GM12878 (cell line): ENCODE measurements at regions not wholly inside any gene's neighbourhood (a gene's known extent, or its start where the extent isn't known, plus 50 kb on each side); places are given as distances from the start of the nearest gene placed in this dataset.

Experiments
- ATAC-seq: fragments of 200-7000 bp; cut with Tn5 transposase; 3 replicates; pipeline ENCODE4 v1.9.1; 2020; ENCODE audit warnings: mild to moderate bottlenecking, moderate library complexity
- BruUV-seq: library from RNA; stranded (reverse); fragments of 400-500 nt; replicated peaks from 2 replicates; lab custom pipeline; 2021; lab: Mats Ljungman, UMichigan
- CTCF ChIA-PET: fragments of 300-600 bp; sonication (Branson Sonifier 250); formaldehyde crosslinking; extraction: SDS; loops from one replicate; lab custom pipeline; 2021; ENCODE audit warnings: inconsistent platforms; lab: Yijun Ruan, JAX
- POLR2A ChIA-PET: fragments of 350-600 bp; formaldehyde crosslinking; extraction: SDS; loops from one replicate; lab custom pipeline; 2021; ENCODE audit warnings: inconsistent platforms; lab: Charles Lee
- RAD21 ChIA-PET: fragments of 300-600 bp; sonication (Branson Sonifier 250); formaldehyde crosslinking; loops from one replicate; lab custom pipeline; 2023; ENCODE audit warnings: antibody characterized with exemption; ENCODE audit not compliant: unreplicated experiment; lab: Charles Lee
- SMC1A ChIA-PET: fragments of 300-600 bp; sonication (Branson Sonifier 250); formaldehyde crosslinking; loops from one replicate; lab custom pipeline; 2023; ENCODE audit not compliant: unreplicated experiment, uncharacterized antibody; lab: Charles Lee
- DNase-seq: peaks from one replicate; pipeline ENCODE4 v3.0.0-alpha.2; 2011; ENCODE audit warnings: low read depth, low spot score
- FAIRE-seq: peaks from 3 replicates; lab custom pipeline; 2011; peaks lifted over from hg19 to GRCh38; lab: Jason Lieb, UNC
- H2AFZ ChIP-seq: 2 replicates; pipeline ENCODE4 v1.6.0; 2011; ENCODE audit warnings: low read depth, low read length, control low read depth; ENCODE audit not compliant: control insufficient read depth
- H3K27ac ChIP-seq: 2 replicates; pipeline ENCODE4 v1.5.1; 2011; ENCODE audit warnings: control low read depth; ENCODE audit not compliant: control insufficient read depth, insufficient read depth
- H3K27me3 ChIP-seq, 2 experiments: replicated peaks in 1 of 2; 2 replicates each; pipeline versions ENCODE4 v1.6.0 to v1.6.1; 2011; ENCODE audit warnings: low read length in 1 of 2; ENCODE audit not compliant: control insufficient read depth in 2 of 2, insufficient read depth in 2 of 2
- H3K36me3 ChIP-seq, 2 experiments: 2 replicates each; pipeline ENCODE4 v1.5.1; 2011; ENCODE audit warnings: low read length in 1 of 2; ENCODE audit not compliant: control insufficient read depth in 2 of 2, insufficient read depth in 2 of 2
- H3K4me1 ChIP-seq: 2 replicates; pipeline ENCODE4 v1.6.1; 2011; ENCODE audit warnings: mild to moderate bottlenecking, low read length, moderate library complexity, mixed read lengths; ENCODE audit not compliant: control insufficient read depth, insufficient read depth
- H3K4me2 ChIP-seq: 2 replicates; pipeline ENCODE4 v1.6.0; 2011; ENCODE audit warnings: control low read depth; ENCODE audit not compliant: control insufficient read depth, insufficient read depth
- H3K4me3 ChIP-seq: fragments of 200-600 bp; sonication (generic); 2 replicates; pipeline ENCODE4 v1.5.1; 2016
- H3K79me2 ChIP-seq: 2 replicates; pipeline ENCODE4 v1.6.0; 2011; ENCODE audit warnings: low read length; ENCODE audit not compliant: control insufficient read depth, insufficient read depth
- H3K9ac ChIP-seq: 2 replicates; pipeline ENCODE4 v1.8.0; 2011; ENCODE audit warnings: low read length, control low read depth, mixed read lengths; ENCODE audit not compliant: control insufficient read depth, insufficient read depth
- H3K9me3 ChIP-seq: replicated peaks from 3 replicates; pipeline ENCODE4 v1.5.1; 2011; ENCODE audit warnings: mild to moderate bottlenecking, low read length; ENCODE audit not compliant: control insufficient read depth, insufficient read depth
- H4K20me1 ChIP-seq: 2 replicates; pipeline ENCODE4 v1.6.0; 2011; ENCODE audit not compliant: control insufficient read depth, insufficient read depth
- BHLHE40 ChIP-seq, 2 experiments: fragments of 450-650 bp in 1 of 2; IDR thresholded peaks; 2 replicates each; pipeline ENCODE4 v1.6.1; 2011 to 2017; ENCODE audit warnings: low read depth in 2 of 2, borderline replicate concordance in 1 of 2, improper control_type of control experiment in 1 of 2, low read length in 1 of 2, mild to moderate bottlenecking in 1 of 2
- CHD4 ChIP-seq: fragments of 200-600 bp; sonication (generic); IDR thresholded peaks from 2 replicates; pipeline ENCODE4 v1.6.1; 2016; ENCODE audit warnings: mild to moderate bottlenecking
- EED ChIP-seq: sonication (generic); IDR thresholded peaks from 2 replicates; pipeline ENCODE4 v1.6.1; 2016; ENCODE audit warnings: antibody characterized with exemption, low read depth
- HDGF ChIP-seq: fragments of 450-650 bp; IDR thresholded peaks from 2 replicates; pipeline ENCODE4 v1.6.1; 2016; ENCODE audit warnings: antibody characterized with exemption
- KAT2A ChIP-seq: conservative IDR thresholded peaks from 2 replicates; pipeline ENCODE4 v1.6.1; 2011; ENCODE audit warnings: low read depth, low read length; ENCODE audit not compliant: control insufficient read depth
- LARP7 ChIP-seq: fragments of 450-650 bp; IDR thresholded peaks from 2 replicates; pipeline ENCODE4 v1.6.1; 2017; ENCODE audit warnings: mild to moderate bottlenecking
- MAX ChIP-seq: IDR thresholded peaks from 2 replicates; pipeline ENCODE4 v1.6.1; 2012; ENCODE audit warnings: low read depth, low read length, improper control_type of control experiment
- MTA2 ChIP-seq: fragments of 450-650 bp; IDR thresholded peaks from 2 replicates; pipeline ENCODE4 v1.6.1; 2016; ENCODE audit warnings: low read depth, mild to moderate bottlenecking, moderate library complexity
- MYB ChIP-seq: fragments of 150-350 bp; IDR thresholded peaks from 2 replicates; pipeline ENCODE4 v1.6.1; 2014; ENCODE audit warnings: mild to moderate bottlenecking, low read depth, low read length, borderline replicate concordance
- NRF1 ChIP-seq: conservative IDR thresholded peaks from 2 replicates; pipeline ENCODE4 v1.6.1; 2011; ENCODE audit warnings: mild to moderate bottlenecking, low read depth, low read length, improper control_type of control experiment
- PML ChIP-seq: IDR thresholded peaks from 2 replicates; pipeline ENCODE4 v1.6.1; 2012; ENCODE audit warnings: low read length, inconsistent platforms
- POLR2AphosphoS2 ChIP-seq: IDR thresholded peaks from 2 replicates; pipeline ENCODE4 v1.6.1; 2011; ENCODE audit warnings: low read depth, mild to moderate bottlenecking, low read length, improper control_type of control experiment, moderate library complexity
- SUZ12 ChIP-seq: fragments of 200-600 bp; sonication (generic); IDR thresholded peaks from one replicate; pipeline ENCODE4 v1.6.1; 2018; ENCODE audit warnings: antibody characterized with exemption, mild to moderate bottlenecking; ENCODE audit not compliant: unreplicated experiment
- WRNIP1 ChIP-seq: IDR thresholded peaks from 2 replicates; pipeline ENCODE4 v1.6.1; 2011; ENCODE audit warnings: low read depth, low read length, improper control_type of control experiment, borderline replicate concordance
- WGBS: methylation state at CpG from one replicate; pipeline ENCODE4 v1.1.6; 2016; ENCODE audit warnings: low lambda C conversion rate; ENCODE audit not compliant: insufficient replicate concordance, insufficient coverage; ENCODE audit errors: missing lambda C conversion rate; 5-methylcytosine and 5-hydroxymethylcytosine counted together
- in situ Hi-C: fragments of 300-500 bp; cut with MboI; formaldehyde crosslinking; loops from 9 replicates; pipeline ENCODE4 v1.14.3; 2018; ENCODE audit warnings: mixed read lengths
- intact Hi-C: fragments of 100-400 bp; cut with micrococcal nuclease; formaldehyde crosslinking; loops from one replicate; pipeline ENCODE4 v1.14.2; 2022; ENCODE audit not compliant: unreplicated experiment
- TF ChIP-seq, protein P1 (sequence below): fragments of 450-650 bp; IDR thresholded peaks from 2 replicates; pipeline ENCODE4 v1.6.1; 2017; ENCODE audit warnings: borderline replicate concordance
- TF ChIP-seq, protein P2 (sequence below): IDR thresholded peaks from 2 replicates; pipeline ENCODE4 v1.6.1; 2011; ENCODE audit warnings: mild to moderate bottlenecking, low read depth, low read length, moderate library complexity; ENCODE audit not compliant: insufficient replicate concordance

GRCh38 chr6:164000276-164000675 is 585.8 kb downstream of the QKI start:
- H3K27me3 ChIP-seq = no peaks in the 10 kb centered on the region
- H3K36me3 ChIP-seq = no peaks in the 10 kb centered on the region
- H3K9ac ChIP-seq = no peak overlapping the region
- no peaks in the 10 kb centered on the region for H3K4me1 ChIP-seq
- H3K79me2 ChIP-seq = no peaks in the 10 kb centered on the region
- DNase-seq = no peak
- RAD21 ChIA-PET = no interaction called here
- no peak overlapping the region for H3K4me2 ChIP-seq
- H3K4me3 ChIP-seq = no peak overlapping the region
- WGBS = 56% methylated on average over 4 of the region's 4 CpGs
- no peaks in the 10 kb centered on the region for H4K20me1 ChIP-seq
- POLR2A ChIA-PET = no interaction called here
- intact Hi-C loops = no loop called here
- no peak overlapping the region for H3K27ac ChIP-seq
- TF ChIP-seq NRF1 = no peak
- TF ChIP-seq CHD4 = no peak
- TF ChIP-seq, protein P1, sequence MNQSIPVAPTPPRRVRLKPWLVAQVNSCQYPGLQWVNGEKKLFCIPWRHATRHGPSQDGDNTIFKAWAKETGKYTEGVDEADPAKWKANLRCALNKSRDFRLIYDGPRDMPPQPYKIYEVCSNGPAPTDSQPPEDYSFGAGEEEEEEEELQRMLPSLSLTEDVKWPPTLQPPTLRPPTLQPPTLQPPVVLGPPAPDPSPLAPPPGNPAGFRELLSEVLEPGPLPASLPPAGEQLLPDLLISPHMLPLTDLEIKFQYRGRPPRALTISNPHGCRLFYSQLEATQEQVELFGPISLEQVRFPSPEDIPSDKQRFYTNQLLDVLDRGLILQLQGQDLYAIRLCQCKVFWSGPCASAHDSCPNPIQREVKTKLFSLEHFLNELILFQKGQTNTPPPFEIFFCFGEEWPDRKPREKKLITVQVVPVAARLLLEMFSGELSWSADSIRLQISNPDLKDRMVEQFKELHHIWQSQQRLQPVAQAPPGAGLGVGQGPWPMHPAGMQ = no peak
- TF ChIP-seq MYB = no peak
- no peak for TF ChIP-seq POLR2AphosphoS2
- SMC1A ChIA-PET = no interaction called here
- H3K9me3 ChIP-seq = no peaks in the 10 kb centered on the region
- BruUV-seq = no TSS peak
- CTCF ChIA-PET = interaction anchor here (1.2 kb wide), 1 partner anchor 8 kb away, joined by 3 read pairs; no protein-coding TSS in a partner anchor
- in situ Hi-C loops = no loop called here
- no peak for FAIRE-seq
- ATAC-seq = no peak
- no peak overlapping the region for H2AFZ ChIP-seq

GRCh38 chr6:163999475-164000125 is 585.1 kb downstream of the QKI start:
- Histone ChIP-seq H2AFZ (no peak overlapping the region), H3K4me3 (no peak overlapping the region), H3K9ac (no peak overlapping the region), H3K79me2 (no peaks in the 10 kb centered on the region), H4K20me1 (no peaks in the 10 kb centered on the region), H3K4me1 (no peaks in the 10 kb centered on the region), H3K27ac (no peak overlapping the region), H3K4me2 (no peak overlapping the region), H3K9me3 (no peaks in the 10 kb centered on the region), H3K27me3 (no peaks in the 10 kb centered on the region), H3K36me3 (no peaks in the 10 kb centered on the region)
- BruUV-seq = no TSS peak
- DNase-seq (no peak), FAIRE-seq (no peak), ATAC-seq (no peak)
- WGBS = 34% methylated on average over 10 of the region's 10 CpGs
- ChIA-PET POLR2A (no interaction called here), CTCF (interaction anchor here (1.2 kb wide), 1 partner anchor 8 kb away, joined by 3 read pairs; no protein-coding TSS in a partner anchor), SMC1A (no interaction called here), RAD21 (no interaction called here)
- in situ Hi-C loops = no loop called here
- intact Hi-C loops = no loop called here
- no peak for TF ChIP-seq WRNIP1
- TF ChIP-seq EED = no peak
- TF ChIP-seq MAX = no peak
- TF ChIP-seq KAT2A = no peak
- TF ChIP-seq MYB = no peak
- no peak for TF ChIP-seq MTA2
- TF ChIP-seq LARP7 = no peak
- no peak for TF ChIP-seq HDGF
- TF ChIP-seq SUZ12 = no peak
- no peak for TF ChIP-seq CHD4
- no peak for TF ChIP-seq PML
- no peak for TF ChIP-seq BHLHE40 (IDR thresholded peaks at IDR 0.05; ENCODE audit: borderline replicate concordance in 1 of 2, low read depth in 2 of 2, low read length in 1 of 2)
- TF ChIP-seq, protein P2, sequence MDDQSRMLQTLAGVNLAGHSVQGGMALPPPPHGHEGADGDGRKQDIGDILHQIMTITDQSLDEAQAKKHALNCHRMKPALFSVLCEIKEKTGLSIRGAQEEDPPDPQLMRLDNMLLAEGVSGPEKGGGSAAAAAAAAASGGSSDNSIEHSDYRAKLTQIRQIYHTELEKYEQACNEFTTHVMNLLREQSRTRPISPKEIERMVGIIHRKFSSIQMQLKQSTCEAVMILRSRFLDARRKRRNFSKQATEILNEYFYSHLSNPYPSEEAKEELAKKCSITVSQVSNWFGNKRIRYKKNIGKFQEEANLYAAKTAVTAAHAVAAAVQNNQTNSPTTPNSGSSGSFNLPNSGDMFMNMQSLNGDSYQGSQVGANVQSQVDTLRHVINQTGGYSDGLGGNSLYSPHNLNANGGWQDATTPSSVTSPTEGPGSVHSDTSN = no peak
